ENCODE measurements at regions not wholly inside any gene's neighbourhood (a gene's known extent, or its start where the extent isn't known, plus 50 kb on each side); places are given as distances from the start of the nearest gene placed in this dataset.
A peak's percentile ranks its signal among the peaks of the same experiment; 100 is the strongest.
"Not testable (repeated sequence)": the region's sequence is repeated elsewhere in the genome, so short reads cannot be mapped to it uniquely, and the experiment has no call there.

DNA sequence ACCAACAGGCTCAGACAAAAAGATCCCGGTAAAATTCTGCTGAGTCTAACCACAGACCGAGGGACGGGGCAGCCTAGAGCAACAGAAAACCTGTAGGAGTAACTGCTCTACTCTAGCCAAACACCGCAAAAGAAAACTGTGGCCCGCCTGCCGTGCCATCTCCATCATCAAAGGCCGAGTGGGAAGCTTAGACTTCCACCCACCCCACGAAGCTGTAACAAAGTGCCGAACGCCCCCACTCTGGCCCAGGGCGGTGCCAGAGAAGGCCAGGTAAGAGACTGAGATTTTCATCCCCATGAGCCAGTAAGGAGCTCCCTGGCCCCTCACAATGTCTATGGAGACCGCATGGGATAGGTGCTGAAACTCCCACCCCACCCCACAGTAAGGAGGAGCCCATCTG, 231.9 kb upstream of the COX10 start:
- no peak overlapping the region for H3K4me3 ChIP-seq (replicated peaks; ENCODE audit: low read depth, low read length)
- TF ChIP-seq, protein P1, sequence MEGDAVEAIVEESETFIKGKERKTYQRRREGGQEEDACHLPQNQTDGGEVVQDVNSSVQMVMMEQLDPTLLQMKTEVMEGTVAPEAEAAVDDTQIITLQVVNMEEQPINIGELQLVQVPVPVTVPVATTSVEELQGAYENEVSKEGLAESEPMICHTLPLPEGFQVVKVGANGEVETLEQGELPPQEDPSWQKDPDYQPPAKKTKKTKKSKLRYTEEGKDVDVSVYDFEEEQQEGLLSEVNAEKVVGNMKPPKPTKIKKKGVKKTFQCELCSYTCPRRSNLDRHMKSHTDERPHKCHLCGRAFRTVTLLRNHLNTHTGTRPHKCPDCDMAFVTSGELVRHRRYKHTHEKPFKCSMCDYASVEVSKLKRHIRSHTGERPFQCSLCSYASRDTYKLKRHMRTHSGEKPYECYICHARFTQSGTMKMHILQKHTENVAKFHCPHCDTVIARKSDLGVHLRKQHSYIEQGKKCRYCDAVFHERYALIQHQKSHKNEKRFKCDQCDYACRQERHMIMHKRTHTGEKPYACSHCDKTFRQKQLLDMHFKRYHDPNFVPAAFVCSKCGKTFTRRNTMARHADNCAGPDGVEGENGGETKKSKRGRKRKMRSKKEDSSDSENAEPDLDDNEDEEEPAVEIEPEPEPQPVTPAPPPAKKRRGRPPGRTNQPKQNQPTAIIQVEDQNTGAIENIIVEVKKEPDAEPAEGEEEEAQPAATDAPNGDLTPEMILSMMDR (IDR thresholded peaks at IDR 0.05; ENCODE audit: low read length, missing control alignments), result no peak
- DNase-seq (ENCODE audit: low read depth), result no peak

DNA sequence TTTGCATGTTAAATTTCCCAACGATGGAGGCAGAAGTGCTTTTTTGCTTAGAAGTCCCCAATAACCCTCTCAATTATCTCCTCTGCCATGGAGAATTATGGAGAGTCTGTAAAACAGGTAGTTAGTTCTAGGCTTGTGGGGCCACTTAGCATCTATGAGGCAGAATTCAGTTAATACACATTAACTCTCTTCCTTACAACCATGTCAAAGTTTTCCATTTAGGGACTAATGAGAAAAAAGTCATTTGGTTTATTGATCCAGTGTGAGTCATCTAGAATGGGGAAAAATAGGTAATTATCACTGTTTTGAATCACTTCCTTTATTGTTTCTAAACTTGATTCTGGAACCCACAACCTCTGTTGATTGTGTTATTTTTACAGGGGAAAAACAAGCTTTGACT, 229.1 kb upstream of the COX10 start:
- no peak overlapping the region for H3K4me3 ChIP-seq (replicated peaks; ENCODE audit: low read depth, low read length)
- DNase-seq (ENCODE audit: low read depth), result no peak
- TF ChIP-seq, protein P1 (IDR thresholded peaks at IDR 0.05; ENCODE audit: low read length, missing control alignments), result no peak

DNA sequence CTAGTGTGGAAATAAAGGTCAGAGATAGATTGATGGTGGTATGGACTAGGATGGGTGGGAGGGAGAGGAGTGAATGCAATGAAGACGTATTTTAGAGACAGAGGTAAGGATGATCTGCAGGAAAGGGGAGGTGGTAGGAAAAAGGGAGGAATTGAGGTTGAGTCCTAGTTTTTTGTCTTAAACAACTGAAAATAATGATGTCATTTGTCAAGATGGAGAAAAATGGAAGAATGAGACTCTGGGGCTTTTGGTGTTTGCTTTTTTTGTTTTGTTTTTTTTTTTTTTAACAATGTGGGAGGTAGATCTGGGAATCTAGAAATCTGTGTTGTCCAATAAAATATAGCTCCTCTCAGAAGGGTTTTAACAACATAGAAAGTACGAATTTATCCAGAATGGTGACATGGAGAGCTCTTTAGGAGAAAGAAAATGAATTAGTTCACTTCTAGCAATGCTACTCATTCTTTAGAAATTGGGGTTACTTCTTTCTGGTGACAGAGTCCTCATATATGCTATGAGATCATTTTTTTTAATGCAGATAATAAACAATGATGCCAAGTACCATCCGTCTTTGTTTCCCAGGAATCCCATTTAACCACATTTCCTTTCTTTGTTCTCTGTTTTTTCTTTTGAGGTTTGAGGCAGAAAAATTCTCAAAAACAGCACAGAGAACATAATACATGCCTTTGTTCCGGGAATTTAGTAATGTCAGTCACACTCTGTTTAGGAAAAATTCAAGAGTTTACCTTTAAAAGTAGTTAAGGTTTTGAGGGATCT, 225.3 kb upstream of the COX10 start:
- TF ChIP-seq, protein P1 (IDR thresholded peaks at IDR 0.05; ENCODE audit: low read length, missing control alignments), result no peak
- DNase-seq (ENCODE audit: low read depth), result peak; percentile 49
- no peak overlapping the region for H3K4me3 ChIP-seq (replicated peaks; ENCODE audit: low read depth, low read length)

DNA sequence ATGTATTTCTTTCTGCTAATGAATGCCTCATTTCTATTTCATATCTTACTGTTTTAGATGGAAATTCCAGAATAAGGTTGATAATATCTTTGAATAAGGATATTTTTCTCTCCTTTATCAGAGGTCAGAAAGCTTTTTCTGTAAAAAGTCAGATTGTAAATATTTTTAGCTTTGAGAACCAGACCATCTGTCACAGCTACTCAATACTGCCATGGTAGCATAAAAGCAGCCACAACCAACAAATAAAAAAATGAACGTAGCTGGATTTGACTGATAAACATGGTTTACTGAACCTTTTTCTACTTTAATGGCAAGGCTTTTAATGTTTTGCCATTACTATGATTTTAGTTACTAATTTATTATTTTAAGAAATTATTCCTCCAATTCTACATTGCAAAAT, 217.4 kb upstream of the COX10 start:
- no peak overlapping the region for H3K4me3 ChIP-seq (replicated peaks; ENCODE audit: low read depth, low read length)
- TF ChIP-seq, protein P1 (IDR thresholded peaks at IDR 0.05; ENCODE audit: low read length, missing control alignments), result no peak
- no peak for DNase-seq (ENCODE audit: low read depth)

DNA sequence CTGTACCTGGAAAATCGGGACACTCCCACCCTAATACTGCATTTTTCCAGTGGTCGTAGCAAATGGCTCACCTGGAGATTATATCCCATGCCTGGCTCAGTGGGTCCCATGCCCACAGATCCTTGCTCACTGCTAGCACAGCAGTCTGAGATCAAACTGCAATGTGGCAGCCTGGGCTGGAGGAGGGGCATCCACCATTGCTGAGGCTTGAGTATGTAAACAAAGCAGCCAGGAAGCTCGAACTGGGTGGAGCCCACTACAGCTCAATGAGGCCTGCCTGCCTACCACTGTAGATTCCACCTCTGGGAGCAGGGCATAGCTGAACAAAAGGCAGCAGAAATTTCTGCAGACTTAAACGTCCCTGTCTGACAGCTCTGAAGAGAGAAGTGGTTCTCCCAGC, 213.6 kb upstream of the COX10 start:
- DNase-seq (ENCODE audit: low read depth); H3K4me3 ChIP-seq (replicated peaks; ENCODE audit: low read depth, low read length): not testable (repeated sequence)

DNA sequence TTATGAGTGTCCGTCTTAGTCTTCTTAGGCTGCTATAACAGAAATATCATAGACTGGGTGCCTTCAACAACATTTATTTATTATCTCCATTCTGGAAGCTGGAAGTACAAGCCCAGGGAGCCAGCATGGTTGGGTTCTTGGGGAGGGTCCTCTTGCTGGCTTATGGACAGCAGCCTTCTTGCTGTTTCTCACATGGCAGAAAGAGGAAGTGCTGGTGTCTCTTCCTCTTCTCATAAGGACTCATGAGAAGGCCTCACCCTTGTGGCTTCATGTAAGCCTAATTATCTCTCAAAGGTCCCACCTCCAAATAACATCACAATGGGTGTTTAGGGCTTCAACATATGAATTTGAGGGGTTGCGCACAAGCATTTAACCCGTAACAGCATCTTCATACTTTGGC, 207.0 kb upstream of the COX10 start:
- DNase-seq (ENCODE audit: low read depth), result no peak
- TF ChIP-seq, protein P1 (IDR thresholded peaks at IDR 0.05; ENCODE audit: low read length, missing control alignments), result no peak
- H3K4me3 ChIP-seq (replicated peaks; ENCODE audit: low read depth, low read length), result no peak overlapping the region

DNA sequence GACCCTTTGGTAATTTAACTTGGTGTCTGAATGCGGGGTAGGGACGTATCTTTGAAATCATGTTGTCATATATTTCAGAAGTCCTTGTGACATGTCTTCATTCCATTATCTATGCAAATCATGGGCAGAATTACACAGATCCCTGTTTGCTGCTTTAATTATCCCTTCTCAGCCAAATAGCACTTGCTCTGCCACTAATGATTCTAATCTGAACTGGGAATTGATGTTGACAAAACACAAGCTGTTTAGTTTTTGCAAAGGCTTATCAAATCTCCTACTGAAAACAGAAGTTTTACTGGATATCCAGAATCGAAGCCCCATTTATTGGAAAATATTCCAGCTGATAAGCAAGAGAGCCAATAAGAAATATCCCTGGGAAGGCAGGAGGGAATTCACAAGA, 205.9 kb upstream of the COX10 start:
- no peak for DNase-seq (ENCODE audit: low read depth)
- no peak overlapping the region for H3K4me3 ChIP-seq (replicated peaks; ENCODE audit: low read depth, low read length)

More for the DNA sequence above, 205.9 kb upstream of the COX10 start:
- TF ChIP-seq, protein P1 (IDR thresholded peaks at IDR 0.05; ENCODE audit: low read length, missing control alignments), result no peak
